Liver (tissue), 8 donors: ENCODE measurements at regions not wholly inside any gene's neighbourhood (a gene's known extent, or its start where the extent isn't known, plus 50 kb on each side); places are given as distances from the start of the nearest gene placed in this dataset.

Experiments used
- DNase-seq: peaks from one replicate; pipeline ENCODE4 v3.0.0-alpha.2; 2017; ENCODE audit warnings: low spot score
- H3K27ac ChIP-seq, 2 donors: one replicate each; pipeline ENCODE4 v1.7.0; 2013; ENCODE audit warnings: inconsistent platforms in 2 of 2, low read length in 2 of 2, control low read depth in 1 of 2, low read depth in 1 of 2, mild to moderate bottlenecking in 1 of 2
- H3K27me3 ChIP-seq, 4 donors: one replicate each; pipeline versions ENCODE4 v1.6.1 to v1.7.0; 2013; ENCODE audit warnings: low read length in 3 of 4, inconsistent platforms in 1 of 4, mild to moderate bottlenecking in 1 of 4, moderate library complexity in 1 of 4; ENCODE audit not compliant: control insufficient read depth in 4 of 4, insufficient read depth in 4 of 4
- H3K36me3 ChIP-seq, 4 donors: one replicate each; pipeline versions ENCODE4 v1.6.1 to v1.7.0; 2013; ENCODE audit warnings: low read length in 3 of 4, mild to moderate bottlenecking in 3 of 4, low read depth in 1 of 4, moderate library complexity in 1 of 4; ENCODE audit not compliant: control insufficient read depth in 4 of 4, insufficient read depth in 3 of 4
- H3K4me1 ChIP-seq, 4 donors: one replicate each; pipeline versions ENCODE4 v1.6.1 to v1.7.0; 2013; ENCODE audit warnings: low read length in 3 of 4, mild to moderate bottlenecking in 3 of 4, moderate library complexity in 1 of 4; ENCODE audit not compliant: control insufficient read depth in 4 of 4, insufficient read depth in 4 of 4
- H3K4me3 ChIP-seq, 3 donors: one replicate each; pipeline versions ENCODE4 v1.6.1 to v1.7.0; 2013; ENCODE audit warnings: low read length in 3 of 3, control low read depth in 1 of 3, low read depth in 1 of 3, mild to moderate bottlenecking in 1 of 3
- H3K9ac ChIP-seq, 2 donors: one replicate each; pipeline ENCODE4 v1.7.0; 2013; ENCODE audit warnings: low read length in 2 of 2, mild to moderate bottlenecking in 2 of 2, moderate library complexity in 2 of 2, control low read depth in 1 of 2, low read depth in 1 of 2
- H3K9me3 ChIP-seq, 4 donors: one replicate each; pipeline versions ENCODE4 v1.6.1 to v1.7.0; 2013; ENCODE audit warnings: low read length in 3 of 4; ENCODE audit not compliant: control insufficient read depth in 4 of 4
- ATF3 ChIP-seq: IDR thresholded peaks from 2 replicates; pipeline ENCODE4 v1.6.1; 2016; ENCODE audit warnings: antibody characterized with exemption
- CTCF ChIP-seq: fragments of 150-350 bp; IDR thresholded peaks from 2 replicates; pipeline ENCODE4 v1.5.1; 2017; ENCODE audit warnings: improper control_type of control experiment, low read depth, low read length; ENCODE audit not compliant: missing input control
- FOXA1 ChIP-seq: IDR thresholded peaks from 2 replicates; pipeline ENCODE4 v1.6.1; 2016; ENCODE audit warnings: antibody characterized with exemption
- FOXA2 ChIP-seq: IDR thresholded peaks from 2 replicates; pipeline ENCODE4 v1.6.1; 2016; ENCODE audit warnings: antibody characterized with exemption
- GABPA ChIP-seq, 2 donors: IDR thresholded peaks in 1 of 2; conservative IDR thresholded peaks in 1 of 2; 2 replicates each; pipeline ENCODE4 v1.6.1; 2016; ENCODE audit warnings: antibody characterized with exemption in 2 of 2, mild to moderate bottlenecking in 1 of 2, moderate library complexity in 1 of 2
- HNF4G ChIP-seq: IDR thresholded peaks from 2 replicates; pipeline ENCODE4 v1.6.1; 2016; ENCODE audit warnings: antibody characterized with exemption
- MAX ChIP-seq: IDR thresholded peaks from 2 replicates; pipeline ENCODE4 v1.6.1; 2016; ENCODE audit warnings: antibody characterized with exemption
- NR2F2 ChIP-seq: IDR thresholded peaks from 2 replicates; pipeline ENCODE4 v1.6.1; 2016; ENCODE audit warnings: antibody characterized with exemption
- RAD21 ChIP-seq, 2 donors: IDR thresholded peaks; 2 replicates each; pipeline ENCODE4 v1.6.1; 2016; ENCODE audit warnings: antibody characterized with exemption in 2 of 2, mild to moderate bottlenecking in 2 of 2
- REST ChIP-seq: IDR thresholded peaks from 2 replicates; pipeline ENCODE4 v1.6.1; 2016; ENCODE audit warnings: antibody characterized with exemption, mild to moderate bottlenecking
- RXRA ChIP-seq, 2 donors: IDR thresholded peaks; 2 replicates each; pipeline ENCODE4 v1.6.1; 2017 to 2018; ENCODE audit warnings: antibody characterized with exemption in 2 of 2, mild to moderate bottlenecking in 1 of 2
- SP1 ChIP-seq: IDR thresholded peaks from 2 replicates; pipeline ENCODE4 v1.6.1; 2018; ENCODE audit warnings: antibody characterized with exemption, mild to moderate bottlenecking
- TAF1 ChIP-seq: conservative IDR thresholded peaks from 2 replicates; pipeline ENCODE4 v1.6.1; 2016; ENCODE audit warnings: antibody characterized with exemption, mild to moderate bottlenecking
- YY1 ChIP-seq: IDR thresholded peaks from 2 replicates; pipeline ENCODE4 v1.6.1; 2016; ENCODE audit warnings: antibody characterized with exemption, mild to moderate bottlenecking
- WGBS: extraction: QIAGEN DNeasy Blood & Tissue Kit; methylation state at CpG from one replicate; pipeline ENCODE4 v1.1.7; 2013; 5-methylcytosine and 5-hydroxymethylcytosine counted together
- donor health status: healthy.
- donor health status: healthy.
- donor health status: healthy.
- donor health status: healthy.
- donor health status: healthy.

- Histone ChIP-seq H3K4me3 (no peak overlapping the region), H3K27me3 (no peaks in the 10 kb centered on the region), H3K36me3 (no peaks in the 10 kb centered on the region), H3K9me3 (no peaks in the 10 kb centered on the region), H3K27ac (no peak overlapping the region), H3K9ac (no peak overlapping the region), H3K4me1 (peaks cover 0 to 2% (median 0%) of the 10 kb centered on the region in 4 donors)
- DNase-seq, result no peak
- no peak for TF ChIP-seq REST
- TF ChIP-seq YY1, result no peak
- TF ChIP-seq HNF4G, result no peak
- TF ChIP-seq MAX, result no peak
- TF ChIP-seq TAF1, result no peak
- no peak for TF ChIP-seq RAD21 (IDR thresholded peaks at IDR 0.05)
- TF ChIP-seq RXRA (IDR thresholded peaks at IDR 0.05), result no peak
- no peak for TF ChIP-seq CTCF
- no peak for TF ChIP-seq NR2F2
- 93% methylated on average over 4 of the region's 4 CpGs for WGBS
Measured at GRCh38 chr1:222014001-222014400, 272.1 kb upstream of the DUSP10 start.

GRCh38 chr1:222012816-222013215 is 270.9 kb upstream of the DUSP10 start:
- no peak overlapping the region for H3K4me3 ChIP-seq
- no peaks in the 10 kb centered on the region for H3K27me3 ChIP-seq
- H3K36me3 ChIP-seq, result no peaks in the 10 kb centered on the region
- TF ChIP-seq MAX (no peak), NR2F2 (no peak), ATF3 (no peak), GABPA (IDR thresholded peaks at IDR 0.05 in 1 of 2, conservative IDR thresholded peaks at IDR 0.05 in 1 of 2) (no peak), FOXA2 (no peak), YY1 (no peak), SP1 (no peak), FOXA1 (no peak), RAD21 (IDR thresholded peaks at IDR 0.05) (no peak)
- no peak overlapping the region for H3K27ac ChIP-seq
- no peak overlapping the region for H3K9ac ChIP-seq
- peaks cover 0 to 6% (median 0%) of the 10 kb centered on the region in 4 donors for H3K4me1 ChIP-seq
- WGBS, result 94% methylated on average over 2 of the region's 2 CpGs
- DNase-seq, result no peak
- no peaks in the 10 kb centered on the region for H3K9me3 ChIP-seq
